GM12864 (cell line): ENCODE measurements at regions not wholly inside any gene's neighbourhood (a gene's known extent, or its start where the extent isn't known, plus 50 kb on each side); places are given as distances from the start of the nearest gene placed in this dataset.
"Not testable (repeated sequence)": the region's sequence is repeated elsewhere in the genome, so short reads cannot be mapped to it uniquely, and the experiment has no call there.

Experiments used
- DNase-seq: peaks from one replicate; pipeline ENCODE4 v3.0.0-alpha.2; 2011; ENCODE audit warnings: low read depth
- H3K4me3 ChIP-seq: 2 replicates; pipeline ENCODE4 v1.5.1; 2011; ENCODE audit warnings: mild to moderate bottlenecking, low read depth, low read length, control low read depth
- TF ChIP-seq, protein P1 (sequence below): IDR thresholded peaks from 2 replicates; pipeline ENCODE4 v1.5.1; 2011; ENCODE audit warnings: low read depth, mild to moderate bottlenecking, moderate library complexity, low read length, control low read depth, inconsistent platforms; ENCODE audit errors: missing control alignments

GRCh38 chr5:124512952-124513632 lies 233.3 kb downstream of the ZNF608 start:
- TF ChIP-seq, protein P1, sequence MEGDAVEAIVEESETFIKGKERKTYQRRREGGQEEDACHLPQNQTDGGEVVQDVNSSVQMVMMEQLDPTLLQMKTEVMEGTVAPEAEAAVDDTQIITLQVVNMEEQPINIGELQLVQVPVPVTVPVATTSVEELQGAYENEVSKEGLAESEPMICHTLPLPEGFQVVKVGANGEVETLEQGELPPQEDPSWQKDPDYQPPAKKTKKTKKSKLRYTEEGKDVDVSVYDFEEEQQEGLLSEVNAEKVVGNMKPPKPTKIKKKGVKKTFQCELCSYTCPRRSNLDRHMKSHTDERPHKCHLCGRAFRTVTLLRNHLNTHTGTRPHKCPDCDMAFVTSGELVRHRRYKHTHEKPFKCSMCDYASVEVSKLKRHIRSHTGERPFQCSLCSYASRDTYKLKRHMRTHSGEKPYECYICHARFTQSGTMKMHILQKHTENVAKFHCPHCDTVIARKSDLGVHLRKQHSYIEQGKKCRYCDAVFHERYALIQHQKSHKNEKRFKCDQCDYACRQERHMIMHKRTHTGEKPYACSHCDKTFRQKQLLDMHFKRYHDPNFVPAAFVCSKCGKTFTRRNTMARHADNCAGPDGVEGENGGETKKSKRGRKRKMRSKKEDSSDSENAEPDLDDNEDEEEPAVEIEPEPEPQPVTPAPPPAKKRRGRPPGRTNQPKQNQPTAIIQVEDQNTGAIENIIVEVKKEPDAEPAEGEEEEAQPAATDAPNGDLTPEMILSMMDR, result no peak
- H3K4me3 ChIP-seq, result no peak overlapping the region
- DNase-seq, result no peak

- TF ChIP-seq, protein P1, result no peak
- H3K4me3 ChIP-seq, result no peak overlapping the region
- DNase-seq, result no peak
These were observed 234.2 kb downstream of the ZNF608 start for GRCh38 chr5:124512236-124512635.

DNA sequence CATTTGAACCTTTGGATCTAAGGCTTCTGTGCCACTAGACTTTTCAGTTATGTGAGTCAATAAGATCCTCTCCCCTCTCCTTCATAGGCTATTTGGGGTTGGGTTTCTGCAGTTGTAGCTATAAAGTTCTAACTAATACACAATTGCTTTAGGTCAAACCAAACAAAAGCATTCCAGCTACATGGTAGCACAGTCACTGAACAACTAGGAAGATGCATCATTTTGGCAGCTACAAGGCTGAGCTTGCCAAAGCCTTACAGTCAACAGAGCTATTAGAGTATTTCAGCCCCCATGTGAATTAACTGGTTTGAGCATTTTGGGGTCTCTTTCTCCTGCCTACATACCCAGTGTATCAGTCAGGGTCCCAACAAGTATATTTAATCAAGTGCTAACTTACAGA lies 234.6 kb downstream of the ZNF608 start:
- H3K4me3 ChIP-seq, result no peak overlapping the region
- no peak for DNase-seq
- TF ChIP-seq, protein P1, result no peak

GRCh38 chr5:124507688-124508087 lies 238.8 kb downstream of the ZNF608 start:
- TF ChIP-seq, protein P1, result no peak

GRCh38 chr5:124504081-124504916 lies 242.1 kb downstream of the ZNF608 start:
- DNase-seq, result no peak
- H3K4me3 ChIP-seq, result no peak overlapping the region
- TF ChIP-seq, protein P1, result no peak

More at GRCh38 chr5:124507688-124508087, 238.8 kb downstream of the ZNF608 start:
- DNase-seq, result no peak
- H3K4me3 ChIP-seq, result no peak overlapping the region

DNA sequence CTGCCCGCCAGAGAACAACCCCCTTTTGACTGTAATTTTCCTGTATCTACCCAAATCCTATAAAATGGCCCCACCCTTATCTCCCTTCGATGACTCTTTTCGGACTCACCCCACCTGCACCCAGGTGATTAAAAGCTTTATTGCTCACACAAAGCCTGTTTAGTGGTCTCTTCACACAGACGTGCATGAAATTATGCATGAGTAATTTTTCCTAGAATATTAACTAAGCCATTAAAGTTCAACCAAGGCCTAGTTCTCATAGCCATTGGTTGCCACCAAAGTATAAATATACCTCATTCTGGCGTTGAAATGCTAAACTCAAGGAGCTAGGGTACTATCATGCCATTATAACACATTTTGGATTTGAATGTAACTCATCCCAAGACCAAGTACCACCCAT lies 243.9 kb downstream of the ZNF608 start:
- no peak for DNase-seq
- TF ChIP-seq, protein P1, result no peak
- no peak overlapping the region for H3K4me3 ChIP-seq

- not testable (repeated sequence) for H3K4me3 ChIP-seq, DNase-seq
These were observed 246.6 kb downstream of the ZNF608 start for GRCh38 chr5:124499818-124500217.

DNA sequence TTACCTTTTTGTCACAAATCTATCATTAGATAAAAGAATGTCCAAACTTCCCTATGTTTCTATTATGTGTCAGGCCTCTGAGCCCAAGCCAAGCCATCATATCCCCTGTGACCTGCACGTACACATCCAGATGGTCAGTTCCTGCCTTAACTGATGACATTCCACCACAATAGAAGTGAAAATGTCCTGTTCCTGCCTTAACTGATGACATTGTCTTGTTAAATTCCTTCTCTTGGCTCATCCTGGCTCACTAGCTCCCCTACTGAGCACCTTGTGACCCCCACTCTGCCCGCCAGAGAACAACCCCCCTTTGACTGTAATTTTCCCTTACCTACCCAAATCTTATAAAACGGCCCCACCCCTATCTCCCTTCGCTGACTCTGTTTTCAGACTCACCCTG lies 249.5 kb downstream of the ZNF608 start:
- DNase-seq, H3K4me3 ChIP-seq: not testable (repeated sequence)
